HepG2 (cell line): ENCODE measurements at regions not wholly inside any gene's neighbourhood (a gene's known extent, or its start where the extent isn't known, plus 50 kb on each side); places are given as distances from the start of the nearest gene placed in this dataset.

ENCODE experiments used
- ATAC-seq: fragments of 200-7000 bp; cut with Tn5 transposase; 3 replicates; pipeline ENCODE4 v1.9.1; 2020; ENCODE audit warnings: mild to moderate bottlenecking, moderate library complexity
- BruUV-seq: library from RNA; stranded (reverse); fragments of 400-500 nt; replicated peaks from 2 replicates; lab custom pipeline; 2021; lab: Mats Ljungman, UMichigan
- CTCF ChIA-PET: fragments of 300-600 bp; formaldehyde crosslinking; extraction: SDS; loops from one replicate; lab custom pipeline; 2021; ENCODE audit warnings: low total read pairs, inconsistent platforms, low intra/inter-chr PET ratio; lab: Yijun Ruan, JAX
- POLR2A ChIA-PET: fragments of 350-600 bp; sonication (Branson Sonifier 250); formaldehyde crosslinking; loops from one replicate; lab custom pipeline; 2020; ENCODE audit warnings: antibody characterized with exemption, inconsistent platforms; lab: Yijun Ruan, JAX
- DNase-seq: peaks from one replicate; pipeline ENCODE4 v3.0.0-alpha.2; 2015; ENCODE audit warnings: low spot score
- FAIRE-seq: peaks from 3 replicates; lab custom pipeline; 2011; peaks lifted over from hg19 to GRCh38; lab: Jason Lieb, UNC
- H2AFZ ChIP-seq: one replicate; pipeline ENCODE4 v1.6.1; 2011; ENCODE audit warnings: low read length, inconsistent platforms
- H3K27ac ChIP-seq: fragments of 300-600 bp; 3 replicates; pipeline ENCODE4 v1.8.0; 2011; ENCODE audit warnings: mixed run types, mild to moderate bottlenecking, mixed read lengths, low read length, inconsistent platforms; ENCODE audit not compliant: insufficient read depth; ENCODE audit errors: extremely low read length
- H3K27me3 ChIP-seq, 2 experiments: fragments of 200-600 bp in 1 of 2; 2 replicates in 1 of 2; 3 replicates in 1 of 2; pipeline versions ENCODE4 v1.6.0 to v1.8.0; 2011; ENCODE audit warnings: low read length in 2 of 2, mild to moderate bottlenecking in 2 of 2, moderate library complexity in 2 of 2, inconsistent platforms in 1 of 2; ENCODE audit not compliant: insufficient read depth in 2 of 2, control insufficient read depth in 1 of 2
- H3K36me3 ChIP-seq, 2 experiments: fragments of 200-600 bp in 1 of 2; replicated peaks in 1 of 2; 2 replicates in 1 of 2; 3 replicates in 1 of 2; pipeline versions ENCODE4 v1.5.1 to v1.8.0; 2011; ENCODE audit warnings: low read length in 2 of 2, inconsistent platforms in 1 of 2; ENCODE audit not compliant: insufficient read depth in 2 of 2, control insufficient read depth in 1 of 2
- H3K4me1 ChIP-seq: 2 replicates; pipeline ENCODE4 v1.5.1; 2012; ENCODE audit warnings: low read length, inconsistent platforms; ENCODE audit not compliant: insufficient read depth
- H3K4me2 ChIP-seq: 2 replicates; pipeline ENCODE4 v1.6.0; 2011; ENCODE audit warnings: low read depth, low read length, inconsistent platforms
- H3K4me3 ChIP-seq, 3 experiments: fragments of 200-600 bp in 1 of 3; sonication (generic), shearing (Covaris generic) in 1 of 3; replicated peaks in 1 of 3; 2 replicates each; pipeline ENCODE4 v1.5.1; 2011 to 2016; ENCODE audit warnings: low read length in 3 of 3, inconsistent platforms in 2 of 3, low read depth in 2 of 3, mild to moderate bottlenecking in 2 of 3, control low read depth in 1 of 3, mixed read lengths in 1 of 3; ENCODE audit not compliant: insufficient read depth in 1 of 3
- H3K79me2 ChIP-seq: one replicate; pipeline ENCODE4 v1.6.1; 2011; ENCODE audit warnings: low read length, inconsistent platforms; ENCODE audit not compliant: insufficient read depth
- H3K9ac ChIP-seq: 2 replicates; pipeline ENCODE4 v1.6.0; 2011; ENCODE audit warnings: mild to moderate bottlenecking, low read depth, low read length, inconsistent platforms; ENCODE audit not compliant: insufficient read depth
- H3K9me3 ChIP-seq: 2 replicates; pipeline ENCODE4 v1.5.1; 2012; ENCODE audit warnings: mild to moderate bottlenecking, low read length
- H4K20me1 ChIP-seq: 2 replicates; pipeline ENCODE4 v1.6.0; 2011; ENCODE audit warnings: inconsistent platforms, mild to moderate bottlenecking, low read length, moderate library complexity; ENCODE audit not compliant: insufficient read depth
- BORCS8-MEF2B ChIP-seq: sonication (generic); formaldehyde crosslinking; IDR thresholded peaks from 2 replicates; pipeline ENCODE4 v1.8.0; 2022; ENCODE audit warnings: mild to moderate bottlenecking, missing genetic modification reagents
- DPF2 ChIP-seq: sonication (generic); formaldehyde crosslinking; IDR thresholded peaks from 2 replicates; pipeline ENCODE4 v1.4.0; 2020; ENCODE audit warnings: mild to moderate bottlenecking, low read depth, missing genetic modification reagents, borderline replicate concordance
- EEA1 ChIP-seq: sonication (generic); formaldehyde crosslinking; IDR thresholded peaks from 2 replicates; pipeline ENCODE4 v1.5.1; 2020; ENCODE audit warnings: mild to moderate bottlenecking, missing genetic modification reagents, borderline replicate concordance
- FOXK1 ChIP-seq: sonication (generic); formaldehyde crosslinking; IDR thresholded peaks from 2 replicates; pipeline ENCODE4 v1.4.0; 2020; ENCODE audit warnings: low read depth, missing genetic modification reagents, borderline replicate concordance
- PCBP1 ChIP-seq: fragments of 200-400 bp; formaldehyde crosslinking; IDR thresholded peaks from 2 replicates; pipeline ENCODE4 v1.6.1; 2017; ENCODE audit warnings: mild to moderate bottlenecking, low read depth, low read length, borderline replicate concordance
- SRSF9 ChIP-seq: fragments of 200-400 bp; formaldehyde crosslinking; IDR thresholded peaks from 2 replicates; pipeline ENCODE4 v1.6.1; 2018; ENCODE audit warnings: borderline replicate concordance, mild to moderate bottlenecking, low read depth, low read length; ENCODE audit not compliant: insufficient read depth, poor library complexity, severe bottlenecking
- TBP ChIP-seq: sonication (generic); formaldehyde crosslinking; IDR thresholded peaks from 2 replicates; pipeline ENCODE4 v1.5.0; 2020; ENCODE audit warnings: missing genetic modification reagents
- WGBS: methylation state at CpG from one replicate; pipeline ENCODE4 v1.1.6; 2017; ENCODE audit warnings: low lambda C conversion rate; 5-methylcytosine and 5-hydroxymethylcytosine counted together
- in situ Hi-C: cut with HindIII; loops from 2 replicates; pipeline ENCODE4 v1.10.0; 2017; ENCODE audit warnings: low pct_unique_long_range_greater_than_20kb; ENCODE audit not compliant: extremely low pct_ligation_motif_present
- intact Hi-C: fragments of 100-400 bp; cut with micrococcal nuclease; formaldehyde crosslinking; loops from one replicate; pipeline ENCODE4 v1.10.0; 2022; ENCODE audit not compliant: unreplicated experiment
- TF ChIP-seq, protein P1 (sequence below): IDR thresholded peaks from 2 replicates; pipeline ENCODE4 v1.6.1; 2016
- TF ChIP-seq, protein P2 (sequence below): sonication (generic); formaldehyde crosslinking; IDR thresholded peaks from 2 replicates; pipeline ENCODE4 v1.8.1; 2023; ENCODE audit warnings: mild to moderate bottlenecking, missing genetic modification reagents
- TF ChIP-seq, protein P3 (sequence below): sonication (generic); formaldehyde crosslinking; IDR thresholded peaks from 2 replicates; pipeline ENCODE4 v1.5.0; 2020; ENCODE audit warnings: mild to moderate bottlenecking, missing genetic modification reagents, borderline replicate concordance
- TF ChIP-seq, protein P4 (sequence below): IDR thresholded peaks from 2 replicates; pipeline ENCODE4 v1.6.1; 2012; ENCODE audit warnings: inconsistent platforms

DNA sequence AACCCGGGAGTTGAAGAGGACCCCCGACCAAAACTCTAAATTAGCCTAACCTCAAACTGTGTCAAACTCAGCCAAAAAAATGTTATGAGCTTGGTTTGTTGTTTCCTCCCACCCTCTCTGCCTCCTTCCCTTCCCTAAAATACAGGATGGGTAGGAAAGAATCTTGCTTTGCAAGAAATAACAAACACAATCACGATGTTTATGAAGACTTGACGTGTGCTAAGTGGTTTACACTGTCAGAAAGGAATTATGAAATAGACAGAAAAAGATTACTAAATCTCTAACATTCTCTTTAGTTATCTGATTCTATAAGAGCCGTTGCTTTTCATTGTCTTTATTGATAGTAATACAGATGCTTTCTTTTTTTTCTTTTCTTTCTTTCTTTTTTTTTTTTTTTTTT is 285.1 kb downstream of the BMP7 start:
- Histone ChIP-seq H3K27me3 (peaks cover 5 to 12% of the 10 kb centered on the region in 2 experiments; a peak in 2 of 5 replicates), H2AFZ (no peak overlapping the region), H3K79me2 (no peaks in the 10 kb centered on the region), H3K4me2 (no peak overlapping the region), H3K36me3 (no peaks in the 10 kb centered on the region), H3K4me1 (no peaks in the 10 kb centered on the region), H3K4me3 (no peak overlapping the region), H3K27ac (no peak overlapping the region), H3K9me3 (no peaks in the 10 kb centered on the region), H4K20me1 (no peaks in the 10 kb centered on the region), H3K9ac (no peak overlapping the region)
- FAIRE-seq = no peak
- DNase-seq = no peak
- in situ Hi-C loops = no loop called here
- no peak for ATAC-seq
- intact Hi-C loops = no loop called here
- TF ChIP-seq DPF2 (CRISPR knock-in tag) (no peak), FOXK1 (CRISPR knock-in tag) (no peak), BORCS8-MEF2B (no peak), PCBP1 (no peak), SRSF9 (no peak), EEA1 (CRISPR knock-in tag) (no peak), TBP (no peak)
- TF ChIP-seq, protein P1, sequence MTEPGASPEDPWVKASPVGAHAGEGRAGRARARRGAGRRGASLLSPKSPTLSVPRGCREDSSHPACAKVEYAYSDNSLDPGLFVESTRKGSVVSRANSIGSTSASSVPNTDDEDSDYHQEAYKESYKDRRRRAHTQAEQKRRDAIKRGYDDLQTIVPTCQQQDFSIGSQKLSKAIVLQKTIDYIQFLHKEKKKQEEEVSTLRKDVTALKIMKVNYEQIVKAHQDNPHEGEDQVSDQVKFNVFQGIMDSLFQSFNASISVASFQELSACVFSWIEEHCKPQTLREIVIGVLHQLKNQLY (CRISPR knock-in tag) = no peak
- TF ChIP-seq, protein P2, sequence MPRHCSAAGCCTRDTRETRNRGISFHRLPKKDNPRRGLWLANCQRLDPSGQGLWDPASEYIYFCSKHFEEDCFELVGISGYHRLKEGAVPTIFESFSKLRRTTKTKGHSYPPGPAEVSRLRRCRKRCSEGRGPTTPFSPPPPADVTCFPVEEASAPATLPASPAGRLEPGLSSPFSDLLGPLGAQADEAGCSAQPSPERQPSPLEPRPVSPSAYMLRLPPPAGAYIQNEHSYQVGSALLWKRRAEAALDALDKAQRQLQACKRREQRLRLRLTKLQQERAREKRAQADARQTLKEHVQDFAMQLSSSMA (CRISPR knock-in tag) = no peak
- TF ChIP-seq, protein P3, sequence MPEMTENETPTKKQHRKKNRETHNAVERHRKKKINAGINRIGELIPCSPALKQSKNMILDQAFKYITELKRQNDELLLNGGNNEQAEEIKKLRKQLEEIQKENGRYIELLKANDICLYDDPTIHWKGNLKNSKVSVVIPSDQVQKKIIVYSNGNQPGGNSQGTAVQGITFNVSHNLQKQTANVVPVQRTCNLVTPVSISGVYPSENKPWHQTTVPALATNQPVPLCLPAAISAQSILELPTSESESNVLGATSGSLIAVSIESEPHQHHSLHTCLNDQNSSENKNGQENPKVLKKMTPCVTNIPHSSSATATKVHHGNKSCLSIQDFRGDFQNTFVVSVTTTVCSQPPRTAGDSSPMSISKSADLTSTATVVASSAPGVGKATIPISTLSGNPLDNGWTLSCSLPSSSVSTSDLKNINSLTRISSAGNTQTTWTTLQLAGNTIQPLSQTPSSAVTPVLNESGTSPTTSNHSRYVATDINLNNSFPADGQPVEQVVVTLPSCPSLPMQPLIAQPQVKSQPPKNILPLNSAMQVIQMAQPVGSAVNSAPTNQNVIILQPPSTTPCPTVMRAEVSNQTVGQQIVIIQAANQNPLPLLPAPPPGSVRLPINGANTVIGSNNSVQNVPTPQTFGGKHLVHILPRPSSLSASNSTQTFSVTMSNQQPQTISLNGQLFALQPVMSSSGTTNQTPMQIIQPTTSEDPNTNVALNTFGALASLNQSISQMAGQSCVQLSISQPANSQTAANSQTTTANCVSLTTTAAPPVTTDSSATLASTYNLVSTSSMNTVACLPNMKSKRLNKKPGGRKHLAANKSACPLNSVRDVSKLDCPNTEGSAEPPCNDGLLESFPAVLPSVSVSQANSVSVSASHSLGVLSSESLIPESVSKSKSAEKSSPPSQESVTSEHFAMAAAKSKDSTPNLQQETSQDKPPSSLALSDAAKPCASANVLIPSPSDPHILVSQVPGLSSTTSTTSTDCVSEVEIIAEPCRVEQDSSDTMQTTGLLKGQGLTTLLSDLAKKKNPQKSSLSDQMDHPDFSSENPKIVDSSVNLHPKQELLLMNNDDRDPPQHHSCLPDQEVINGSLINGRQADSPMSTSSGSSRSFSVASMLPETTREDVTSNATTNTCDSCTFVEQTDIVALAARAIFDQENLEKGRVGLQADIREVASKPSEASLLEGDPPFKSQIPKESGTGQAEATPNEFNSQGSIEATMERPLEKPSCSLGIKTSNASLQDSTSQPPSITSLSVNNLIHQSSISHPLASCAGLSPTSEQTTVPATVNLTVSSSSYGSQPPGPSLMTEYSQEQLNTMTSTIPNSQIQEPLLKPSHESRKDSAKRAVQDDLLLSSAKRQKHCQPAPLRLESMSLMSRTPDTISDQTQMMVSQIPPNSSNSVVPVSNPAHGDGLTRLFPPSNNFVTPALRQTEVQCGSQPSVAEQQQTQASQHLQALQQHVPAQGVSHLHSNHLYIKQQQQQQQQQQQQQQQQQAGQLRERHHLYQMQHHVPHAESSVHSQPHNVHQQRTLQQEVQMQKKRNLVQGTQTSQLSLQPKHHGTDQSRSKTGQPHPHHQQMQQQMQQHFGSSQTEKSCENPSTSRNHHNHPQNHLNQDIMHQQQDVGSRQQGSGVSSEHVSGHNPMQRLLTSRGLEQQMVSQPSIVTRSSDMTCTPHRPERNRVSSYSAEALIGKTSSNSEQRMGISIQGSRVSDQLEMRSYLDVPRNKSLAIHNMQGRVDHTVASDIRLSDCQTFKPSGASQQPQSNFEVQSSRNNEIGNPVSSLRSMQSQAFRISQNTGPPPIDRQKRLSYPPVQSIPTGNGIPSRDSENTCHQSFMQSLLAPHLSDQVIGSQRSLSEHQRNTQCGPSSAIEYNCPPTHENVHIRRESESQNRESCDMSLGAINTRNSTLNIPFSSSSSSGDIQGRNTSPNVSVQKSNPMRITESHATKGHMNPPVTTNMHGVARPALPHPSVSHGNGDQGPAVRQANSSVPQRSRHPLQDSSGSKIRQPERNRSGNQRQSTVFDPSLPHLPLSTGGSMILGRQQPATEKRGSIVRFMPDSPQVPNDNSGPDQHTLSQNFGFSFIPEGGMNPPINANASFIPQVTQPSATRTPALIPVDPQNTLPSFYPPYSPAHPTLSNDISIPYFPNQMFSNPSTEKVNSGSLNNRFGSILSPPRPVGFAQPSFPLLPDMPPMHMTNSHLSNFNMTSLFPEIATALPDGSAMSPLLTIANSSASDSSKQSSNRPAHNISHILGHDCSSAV = no peak
- TF ChIP-seq, protein P4, sequence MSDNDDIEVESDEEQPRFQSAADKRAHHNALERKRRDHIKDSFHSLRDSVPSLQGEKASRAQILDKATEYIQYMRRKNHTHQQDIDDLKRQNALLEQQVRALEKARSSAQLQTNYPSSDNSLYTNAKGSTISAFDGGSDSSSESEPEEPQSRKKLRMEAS = no peak
- ChIA-PET POLR2A (no interaction called here), CTCF (no interaction called here)
- under 1% methylated on average over 5 of the region's 5 CpGs for WGBS
- no TSS peak for BruUV-seq
